T-helper 1 cell treated with Interleukin-12 subunit alpha and Interleukin-12 subunit beta and Interleukin-4 antibody, amounts not matched to agents 30 μg/mL and 1 μg/mL, for 36 hours (primary cell): ENCODE measurements at regions not wholly inside any gene's neighbourhood (a gene's known extent, or its start where the extent isn't known, plus 50 kb on each side); places are given as distances from the start of the nearest gene placed in this dataset.
"Not testable (repeated sequence)": the region's sequence is repeated elsewhere in the genome, so short reads cannot be mapped to it uniquely, and the experiment has no call there.

Source experiments
- H3K27ac Mint-ChIP-seq: one replicate; pipeline ENCODE4 v1.8.0; 2021; ENCODE audit warnings: mild to moderate bottlenecking, mixed read lengths
- H3K27me3 Mint-ChIP-seq: one replicate; pipeline ENCODE4 v1.8.0; 2021; ENCODE audit warnings: low read depth, mixed read lengths
- H3K36me3 Mint-ChIP-seq: one replicate; pipeline ENCODE4 v1.8.0; 2021; ENCODE audit warnings: low read depth, mixed read lengths
- H3K4me1 Mint-ChIP-seq: one replicate; pipeline ENCODE4 v1.8.0; 2021; ENCODE audit warnings: low read depth, mixed read lengths
- H3K4me3 Mint-ChIP-seq: one replicate; pipeline ENCODE4 v1.8.0; 2021; ENCODE audit warnings: mild to moderate bottlenecking, moderate library complexity, mixed read lengths
- H3K9me3 Mint-ChIP-seq: one replicate; pipeline ENCODE4 v1.8.0; 2021; ENCODE audit warnings: mixed read lengths

GRCh38 chr13:67392014-67392413, 161.9 kb upstream of the PCDH9 start:
- Mint-ChIP-seq H3K27me3 (no peaks in the 10 kb centered on the region), H3K4me1 (no peaks in the 10 kb centered on the region), H3K9me3 (no peaks in the 10 kb centered on the region), H3K36me3 (no peaks in the 10 kb centered on the region), H3K27ac (no peak overlapping the region), H3K4me3 (no peak overlapping the region)

- H3K27me3 Mint-ChIP-seq, result no peaks in the 10 kb centered on the region
- no peaks in the 10 kb centered on the region for H3K4me1 Mint-ChIP-seq
- H3K9me3 Mint-ChIP-seq, result no peaks in the 10 kb centered on the region
- no peak overlapping the region for H3K27ac Mint-ChIP-seq
- no peak overlapping the region for H3K4me3 Mint-ChIP-seq
- H3K36me3 Mint-ChIP-seq, result no peaks in the 10 kb centered on the region
These were observed 160.4 kb upstream of the PCDH9 start for GRCh38 chr13:67390462-67391086.

DNA sequence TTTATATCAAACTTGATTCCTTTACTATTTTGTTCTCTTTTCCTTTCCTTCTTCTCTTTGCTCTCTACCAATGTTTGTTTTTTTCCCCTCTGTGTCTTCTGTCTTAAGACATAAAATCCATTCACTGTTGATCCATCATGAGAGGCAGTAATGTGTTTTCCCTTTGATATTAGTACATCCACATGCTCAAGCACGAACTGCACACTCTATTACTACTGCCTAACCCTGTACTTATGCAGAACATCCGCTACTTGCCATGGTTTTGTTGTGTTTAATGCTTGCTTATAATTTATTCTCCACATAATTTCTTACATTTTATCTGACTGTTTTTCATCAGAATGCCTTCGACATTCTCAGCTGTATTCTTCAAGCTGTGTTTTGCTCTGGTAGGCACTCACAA, 159.0 kb upstream of the PCDH9 start:
- Mint-ChIP-seq H3K27me3 (no peaks in the 10 kb centered on the region), H3K36me3 (no peaks in the 10 kb centered on the region), H3K27ac (no peak overlapping the region)

DNA sequence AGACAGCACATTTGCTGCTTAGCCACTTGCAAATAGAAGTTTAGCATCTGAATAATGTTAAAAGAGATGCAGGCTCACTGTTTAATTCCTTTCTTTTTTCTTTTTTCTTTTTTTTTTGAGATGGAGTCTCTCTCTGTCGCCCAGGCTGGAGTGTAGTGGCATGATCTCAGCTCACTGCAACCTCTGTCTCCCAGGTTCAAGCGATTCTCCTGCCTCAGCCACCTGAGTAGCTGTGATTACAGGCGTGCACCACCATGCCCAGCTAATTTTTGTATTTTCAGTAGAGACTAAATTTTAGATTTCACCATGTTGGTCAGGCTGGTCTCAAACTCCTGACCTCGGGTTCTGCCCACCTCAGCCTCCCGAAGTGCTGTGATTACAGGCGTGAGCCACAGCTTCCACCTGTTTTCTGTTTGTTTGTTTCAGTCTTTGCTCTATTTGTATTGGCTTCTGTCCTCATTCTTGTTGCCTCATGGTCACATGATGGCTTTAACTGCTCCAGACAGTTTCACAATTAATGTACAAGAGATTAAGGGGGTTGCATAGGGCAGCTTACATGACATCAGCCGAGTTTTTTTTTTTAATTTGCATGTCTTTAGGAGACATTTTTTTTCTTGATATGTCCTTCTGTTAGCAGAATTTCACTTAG, 153.1 kb upstream of the PCDH9 start:
- not testable (repeated sequence) for H3K4me3 Mint-ChIP-seq, H3K27me3 Mint-ChIP-seq, H3K4me1 Mint-ChIP-seq, H3K36me3 Mint-ChIP-seq, H3K9me3 Mint-ChIP-seq, H3K27ac Mint-ChIP-seq

More for the DNA sequence above, 159.0 kb upstream of the PCDH9 start:
- no peaks in the 10 kb centered on the region for H3K9me3 Mint-ChIP-seq
- no peak overlapping the region for H3K4me3 Mint-ChIP-seq
- H3K4me1 Mint-ChIP-seq, result no peaks in the 10 kb centered on the region

DNA sequence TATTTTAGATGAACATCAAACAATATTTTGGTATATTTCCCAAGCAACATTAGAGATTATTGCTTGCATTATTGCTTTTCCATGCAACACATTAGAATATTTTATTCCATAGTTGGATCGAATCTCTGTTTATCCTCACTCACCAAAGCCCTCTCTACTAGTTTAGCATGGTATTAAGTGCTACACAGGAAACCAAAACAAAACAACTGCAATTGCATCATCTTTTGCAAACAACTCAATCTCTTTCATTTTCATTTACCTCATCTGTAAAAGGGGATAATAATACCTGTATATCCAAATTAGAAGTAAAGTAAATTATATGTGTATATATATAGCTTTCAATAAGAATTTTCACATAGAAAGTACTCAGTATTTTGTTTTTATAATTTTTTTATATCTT, 147.8 kb upstream of the PCDH9 start:
- H3K9me3 Mint-ChIP-seq, result peaks cover 11% of the 10 kb centered on the region
- no peaks in the 10 kb centered on the region for H3K36me3 Mint-ChIP-seq
- H3K4me1 Mint-ChIP-seq, result no peaks in the 10 kb centered on the region
- H3K27ac Mint-ChIP-seq, result no peak overlapping the region
- H3K4me3 Mint-ChIP-seq, result no peak overlapping the region
- H3K27me3 Mint-ChIP-seq, result no peaks in the 10 kb centered on the region

- Mint-ChIP-seq H3K27me3 (no peaks in the 10 kb centered on the region), H3K9me3 (peaks cover 6% of the 10 kb centered on the region), H3K4me1 (no peaks in the 10 kb centered on the region), H3K27ac (no peak overlapping the region), H3K36me3 (no peaks in the 10 kb centered on the region), H3K4me3 (no peak overlapping the region)
These were observed 144.3 kb upstream of the PCDH9 start for GRCh38 chr13:67374391-67374790.

DNA sequence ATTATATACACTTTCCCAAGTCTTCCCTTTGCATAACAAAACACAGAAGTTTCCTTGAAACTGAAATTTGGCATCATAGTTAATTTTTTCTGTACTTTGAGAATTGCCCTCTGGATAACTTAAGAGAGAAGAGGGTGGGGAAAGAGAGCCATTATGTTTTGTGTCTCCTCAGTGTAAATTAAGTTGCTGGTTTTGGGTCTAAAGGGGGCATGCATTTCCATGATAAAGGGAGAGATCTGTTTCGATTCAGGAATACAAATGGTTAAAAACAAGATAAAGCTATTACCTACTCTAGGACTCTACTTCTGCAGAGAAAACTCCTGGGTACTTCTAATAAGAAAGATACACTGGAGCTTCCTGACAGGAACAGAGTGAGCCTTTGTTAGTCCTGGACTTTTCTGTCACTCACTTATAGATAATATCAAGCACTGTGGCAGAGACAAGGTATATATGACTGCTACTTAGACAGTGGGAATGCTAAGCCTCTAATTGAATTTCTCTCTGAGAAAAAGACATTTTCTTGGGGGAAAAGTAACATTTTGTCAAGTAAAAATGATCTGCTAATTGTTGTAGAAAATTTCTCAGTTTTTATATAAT, 142.8 kb upstream of the PCDH9 start:
- H3K4me3 Mint-ChIP-seq, result no peak overlapping the region
- no peaks in the 10 kb centered on the region for H3K4me1 Mint-ChIP-seq
- H3K36me3 Mint-ChIP-seq, result no peaks in the 10 kb centered on the region
- no peak overlapping the region for H3K27ac Mint-ChIP-seq
- peaks cover 6% of the 10 kb centered on the region for H3K9me3 Mint-ChIP-seq
- H3K27me3 Mint-ChIP-seq, result no peaks in the 10 kb centered on the region

DNA sequence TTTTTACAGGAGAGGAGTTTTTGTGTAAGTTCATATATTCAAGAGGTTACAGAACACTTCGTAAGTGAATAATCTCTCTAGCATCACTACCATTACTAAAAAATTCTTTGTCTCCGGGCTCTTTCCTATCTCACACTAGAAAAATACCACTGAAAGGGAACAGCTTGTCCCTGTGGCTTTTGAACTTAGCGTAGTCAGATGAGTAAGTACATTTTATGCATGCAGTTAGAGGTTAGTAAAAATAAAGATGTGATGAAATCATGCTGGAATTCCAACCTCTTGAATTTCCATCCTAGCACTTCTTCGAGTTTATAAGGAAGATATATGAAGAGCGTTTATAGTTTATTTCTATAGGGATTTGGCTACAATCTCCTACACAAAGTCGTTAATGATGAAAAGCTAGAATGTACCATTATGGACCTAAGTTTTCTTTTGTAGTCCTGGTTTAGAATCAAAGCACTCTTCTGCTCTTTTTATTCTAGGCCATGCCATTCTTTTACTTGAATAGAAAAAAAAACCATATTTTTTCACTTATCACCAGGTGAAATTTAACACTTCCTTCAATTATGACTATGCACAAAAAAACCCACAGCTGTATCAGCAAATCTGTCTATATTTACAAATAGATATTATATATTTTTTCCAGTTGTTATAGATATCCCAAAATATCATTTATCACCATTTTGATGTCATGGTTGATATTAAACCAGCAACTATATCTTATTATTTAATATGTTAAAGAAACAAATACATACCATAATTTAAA, 139.9 kb upstream of the PCDH9 start:
- H3K4me3 Mint-ChIP-seq, result no peak overlapping the region
- H3K9me3 Mint-ChIP-seq, result peaks cover 6% of the 10 kb centered on the region
- H3K27me3 Mint-ChIP-seq, result no peaks in the 10 kb centered on the region
- no peaks in the 10 kb centered on the region for H3K36me3 Mint-ChIP-seq
- no peak overlapping the region for H3K27ac Mint-ChIP-seq
- no peaks in the 10 kb centered on the region for H3K4me1 Mint-ChIP-seq

DNA sequence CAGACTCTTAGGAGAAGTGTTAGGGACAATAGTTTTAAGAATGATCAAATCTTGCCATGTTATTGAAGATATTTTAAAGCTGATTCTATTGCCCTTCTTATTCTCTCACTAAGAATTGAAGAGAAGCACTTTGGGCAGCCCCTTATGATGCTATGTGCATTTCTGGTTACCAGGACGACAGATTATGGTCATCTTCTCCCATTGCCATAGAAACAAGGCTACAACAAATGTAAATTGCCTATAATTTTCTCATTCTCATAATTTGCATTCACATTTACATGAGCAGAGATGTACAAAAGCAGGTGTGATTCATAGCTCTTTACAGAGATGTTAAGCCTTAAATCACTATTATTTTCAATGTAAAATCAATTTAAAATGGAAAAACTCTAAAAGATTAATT, 137.3 kb upstream of the PCDH9 start:
- Mint-ChIP-seq H3K36me3 (no peaks in the 10 kb centered on the region), H3K9me3 (peaks cover 3% of the 10 kb centered on the region), H3K27me3 (no peaks in the 10 kb centered on the region), H3K4me1 (no peaks in the 10 kb centered on the region), H3K27ac (no peak overlapping the region), H3K4me3 (no peak overlapping the region)

DNA sequence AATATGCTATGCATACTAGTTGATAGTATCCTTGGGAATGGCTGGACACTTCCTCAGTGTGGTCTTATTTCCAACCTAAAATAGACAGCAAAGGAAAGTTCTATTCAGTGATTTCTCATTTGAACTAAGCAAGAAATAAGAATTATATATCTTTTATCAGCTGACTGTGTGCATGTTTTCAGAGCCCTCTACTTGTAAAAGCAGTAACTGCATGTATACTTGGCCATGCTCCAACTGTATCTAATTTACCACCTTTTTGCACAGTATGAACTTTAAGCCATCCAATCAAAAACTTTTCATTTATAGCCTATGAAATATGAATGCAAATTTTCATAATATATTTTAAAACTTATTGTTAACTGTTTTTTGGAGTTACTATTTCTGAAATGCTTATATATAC, 136.4 kb upstream of the PCDH9 start:
- Mint-ChIP-seq H3K27ac (no peak overlapping the region), H3K27me3 (no peaks in the 10 kb centered on the region), H3K9me3 (peaks cover 3% of the 10 kb centered on the region)

GRCh38 chr13:67355812-67356476, 125.8 kb upstream of the PCDH9 start:
- H3K4me1 Mint-ChIP-seq, result no peaks in the 10 kb centered on the region
- H3K36me3 Mint-ChIP-seq, result no peaks in the 10 kb centered on the region
- no peaks in the 10 kb centered on the region for H3K27me3 Mint-ChIP-seq
- no peak overlapping the region for H3K27ac Mint-ChIP-seq
- no peak overlapping the region for H3K4me3 Mint-ChIP-seq
- H3K9me3 Mint-ChIP-seq, result peaks cover 4% of the 10 kb centered on the region

More for the DNA sequence above, 136.4 kb upstream of the PCDH9 start:
- Mint-ChIP-seq H3K4me3 (no peak overlapping the region), H3K4me1 (no peaks in the 10 kb centered on the region), H3K36me3 (no peaks in the 10 kb centered on the region)

DNA sequence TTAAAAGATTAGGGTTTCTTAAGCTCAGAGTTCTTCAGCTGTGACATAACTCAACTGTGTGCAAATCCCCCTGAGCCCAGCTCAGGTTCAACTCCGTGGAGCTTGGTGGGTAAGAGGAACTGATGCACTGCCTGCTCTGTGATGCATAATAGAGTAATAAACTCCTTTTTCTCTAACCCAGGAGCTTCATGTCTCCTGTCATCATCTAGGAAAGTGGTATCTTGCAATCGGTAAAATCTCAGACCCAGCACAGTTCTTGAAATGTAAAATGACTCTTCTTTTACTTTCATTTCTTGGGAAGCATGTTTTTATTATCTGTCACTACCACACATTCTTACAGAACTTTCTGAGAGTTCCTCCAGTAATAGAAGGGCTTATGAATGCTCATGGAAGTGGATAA, 123.8 kb upstream of the PCDH9 start:
- no peak overlapping the region for H3K27ac Mint-ChIP-seq
- no peaks in the 10 kb centered on the region for H3K36me3 Mint-ChIP-seq
- H3K27me3 Mint-ChIP-seq, result no peaks in the 10 kb centered on the region
- H3K4me1 Mint-ChIP-seq, result no peaks in the 10 kb centered on the region
- no peak overlapping the region for H3K4me3 Mint-ChIP-seq
- H3K9me3 Mint-ChIP-seq, result peaks cover 4% of the 10 kb centered on the region

- H3K4me1 Mint-ChIP-seq, result no peaks in the 10 kb centered on the region
- no peaks in the 10 kb centered on the region for H3K27me3 Mint-ChIP-seq
- no peak overlapping the region for H3K27ac Mint-ChIP-seq
- peaks cover 4% of the 10 kb centered on the region for H3K9me3 Mint-ChIP-seq
- H3K36me3 Mint-ChIP-seq, result no peaks in the 10 kb centered on the region
- H3K4me3 Mint-ChIP-seq, result no peak overlapping the region
These were observed 122.9 kb upstream of the PCDH9 start for GRCh38 chr13:67353031-67353430.

- Mint-ChIP-seq H3K27me3 (no peaks in the 10 kb centered on the region), H3K4me1 (no peaks in the 10 kb centered on the region), H3K9me3 (peaks cover 8% of the 10 kb centered on the region), H3K27ac (no peak overlapping the region), H3K36me3 (no peaks in the 10 kb centered on the region), H3K4me3 (no peak overlapping the region)
These were observed 121.8 kb upstream of the PCDH9 start for GRCh38 chr13:67351909-67352308.
